Neural progenitor cell (in vitro differentiated cells): ENCODE measurements at regions not wholly inside any gene's neighbourhood (a gene's known extent, or its start where the extent isn't known, plus 50 kb on each side); places are given as distances from the start of the nearest gene placed in this dataset.

Experiments
- EZH2 ChIP-seq: fragments of 200-600 bp; sonication (generic); IDR thresholded peaks from 2 replicates; pipeline ENCODE4 v1.6.1; 2017; ENCODE audit warnings: antibody characterized with exemption, mild to moderate bottlenecking, moderate library complexity
- TF ChIP-seq, protein P1 (sequence below): fragments of 200-600 bp; sonication (generic); IDR thresholded peaks from 2 replicates; pipeline ENCODE4 v1.5.1; 2017; ENCODE audit warnings: antibody characterized with exemption, mild to moderate bottlenecking

DNA sequence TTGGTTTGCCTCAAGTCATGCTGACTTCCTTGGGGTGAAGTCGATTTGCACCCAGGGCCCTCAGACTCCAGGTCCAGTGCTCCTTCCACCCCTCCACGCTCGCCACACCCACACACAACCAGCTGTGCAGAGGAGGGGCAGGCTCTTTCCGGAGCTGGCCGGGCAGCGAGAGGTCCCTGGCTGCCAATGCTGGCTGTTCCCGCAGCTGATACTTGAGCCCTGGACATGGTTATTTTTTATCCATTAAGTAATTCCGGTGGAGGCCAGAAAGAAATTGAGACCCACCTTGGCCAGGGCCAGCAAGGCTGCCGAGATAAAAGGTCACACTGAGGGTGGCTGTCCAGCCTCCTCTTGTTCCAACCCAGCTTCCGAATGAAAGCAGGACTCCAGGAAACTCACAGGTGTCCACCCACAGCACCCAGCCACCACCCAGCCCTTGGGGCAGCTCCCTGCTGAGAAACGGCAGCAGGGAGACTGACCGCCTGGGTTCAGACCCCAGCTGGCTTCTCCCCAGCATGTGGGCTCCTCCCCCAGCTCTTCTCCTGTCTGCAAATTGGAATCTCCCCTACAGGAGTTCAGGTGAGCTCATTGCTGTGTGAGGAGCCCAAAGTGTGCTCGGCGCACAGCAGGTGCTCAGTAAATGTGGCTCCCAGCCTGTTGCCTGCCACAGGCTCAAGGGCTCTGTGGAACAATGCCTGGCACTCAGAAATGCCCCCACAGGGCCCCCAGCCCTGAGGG lies 77.8 kb downstream of the PDGFA start:
- no peak for TF ChIP-seq EZH2
- TF ChIP-seq, protein P1, sequence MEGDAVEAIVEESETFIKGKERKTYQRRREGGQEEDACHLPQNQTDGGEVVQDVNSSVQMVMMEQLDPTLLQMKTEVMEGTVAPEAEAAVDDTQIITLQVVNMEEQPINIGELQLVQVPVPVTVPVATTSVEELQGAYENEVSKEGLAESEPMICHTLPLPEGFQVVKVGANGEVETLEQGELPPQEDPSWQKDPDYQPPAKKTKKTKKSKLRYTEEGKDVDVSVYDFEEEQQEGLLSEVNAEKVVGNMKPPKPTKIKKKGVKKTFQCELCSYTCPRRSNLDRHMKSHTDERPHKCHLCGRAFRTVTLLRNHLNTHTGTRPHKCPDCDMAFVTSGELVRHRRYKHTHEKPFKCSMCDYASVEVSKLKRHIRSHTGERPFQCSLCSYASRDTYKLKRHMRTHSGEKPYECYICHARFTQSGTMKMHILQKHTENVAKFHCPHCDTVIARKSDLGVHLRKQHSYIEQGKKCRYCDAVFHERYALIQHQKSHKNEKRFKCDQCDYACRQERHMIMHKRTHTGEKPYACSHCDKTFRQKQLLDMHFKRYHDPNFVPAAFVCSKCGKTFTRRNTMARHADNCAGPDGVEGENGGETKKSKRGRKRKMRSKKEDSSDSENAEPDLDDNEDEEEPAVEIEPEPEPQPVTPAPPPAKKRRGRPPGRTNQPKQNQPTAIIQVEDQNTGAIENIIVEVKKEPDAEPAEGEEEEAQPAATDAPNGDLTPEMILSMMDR: no peak
